ENCODE measurements at regions not wholly inside any gene's neighbourhood (a gene's known extent, or its start where the extent isn't known, plus 50 kb on each side); places are given as distances from the start of the nearest gene placed in this dataset.
"Not testable (repeated sequence)": the region's sequence is repeated elsewhere in the genome, so short reads cannot be mapped to it uniquely, and the experiment has no call there.

GRCh38 chr6:86715676-86716075 is 221.7 kb upstream of the HTR1E start:
- Mint-ChIP-seq H3K27me3 (ENCODE audit: low read depth, poor library complexity) (no peaks in the 10 kb centered on the region), H3K4me3 (no peak overlapping the region), H3K4me1 (no peaks in the 10 kb centered on the region), H3K9me3 (no peaks in the 10 kb centered on the region), H3K27ac (no peak overlapping the region), H3K36me3 (ENCODE audit: low read depth) (no peaks in the 10 kb centered on the region)
- no peak for DNase-seq
- TF ChIP-seq CTCF (IDR thresholded peaks at IDR 0.05), result no peak

- Mint-ChIP-seq H3K9me3 (no peaks in the 10 kb centered on the region), H3K27me3 (ENCODE audit: low read depth, poor library complexity) (no peaks in the 10 kb centered on the region), H3K36me3 (ENCODE audit: low read depth) (no peaks in the 10 kb centered on the region), H3K4me3 (no peak overlapping the region), H3K27ac (no peak overlapping the region), H3K4me1 (no peaks in the 10 kb centered on the region)
- TF ChIP-seq CTCF (IDR thresholded peaks at IDR 0.05), result no peak
- no peak for DNase-seq
These were observed 225.3 kb upstream of the HTR1E start for GRCh38 chr6:86712039-86712438.

- Mint-ChIP-seq H3K27me3 (ENCODE audit: low read depth, poor library complexity) (peaks cover 3% of the 10 kb centered on the region), H3K9me3 (no peaks in the 10 kb centered on the region), H3K4me1 (no peaks in the 10 kb centered on the region), H3K36me3 (ENCODE audit: low read depth) (no peaks in the 10 kb centered on the region), H3K4me3 (no peak overlapping the region), H3K27ac (no peak overlapping the region)
- no peak for TF ChIP-seq CTCF (IDR thresholded peaks at IDR 0.05)
- DNase-seq, result no peak
These were observed 229.7 kb upstream of the HTR1E start for GRCh38 chr6:86707545-86708120.

DNA sequence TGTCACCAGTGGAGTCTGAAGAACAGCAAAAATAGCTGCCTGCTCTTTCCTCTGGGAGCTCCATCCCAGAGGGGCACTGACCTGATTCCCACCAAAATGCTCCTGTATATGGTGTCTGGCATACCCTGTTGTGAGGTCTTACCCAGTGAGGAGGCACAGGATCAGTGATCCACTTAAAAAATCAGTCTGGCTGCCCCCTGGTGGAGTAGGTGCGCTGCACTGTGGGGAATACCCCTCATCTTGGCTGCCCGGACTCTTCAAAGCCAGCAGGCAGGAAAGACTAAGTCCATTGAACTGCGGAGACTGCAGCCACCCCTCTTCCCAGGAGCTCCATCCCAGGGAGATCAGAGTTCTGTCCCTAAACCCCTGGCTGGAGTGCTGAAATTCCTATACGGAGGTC is 230.9 kb upstream of the HTR1E start:
- no peak overlapping the region for H3K4me3 Mint-ChIP-seq
- no peaks in the 10 kb centered on the region for H3K9me3 Mint-ChIP-seq
- peaks cover 3% of the 10 kb centered on the region for H3K27me3 Mint-ChIP-seq (ENCODE audit: low read depth, poor library complexity)
- no peaks in the 10 kb centered on the region for H3K36me3 Mint-ChIP-seq (ENCODE audit: low read depth)
- DNase-seq, result peak; percentile 21
- H3K4me1 Mint-ChIP-seq, result no peaks in the 10 kb centered on the region
- H3K27ac Mint-ChIP-seq, result no peak overlapping the region
- TF ChIP-seq CTCF (IDR thresholded peaks at IDR 0.05), result peak; percentile 5

- not testable (repeated sequence) for H3K4me1 Mint-ChIP-seq; H3K4me3 Mint-ChIP-seq; H3K27ac Mint-ChIP-seq; H3K27me3 Mint-ChIP-seq (ENCODE audit: low read depth, poor library complexity); DNase-seq; H3K9me3 Mint-ChIP-seq; H3K36me3 Mint-ChIP-seq (ENCODE audit: low read depth)
These were observed 236.1 kb upstream of the HTR1E start for GRCh38 chr6:86701228-86701627.

DNA sequence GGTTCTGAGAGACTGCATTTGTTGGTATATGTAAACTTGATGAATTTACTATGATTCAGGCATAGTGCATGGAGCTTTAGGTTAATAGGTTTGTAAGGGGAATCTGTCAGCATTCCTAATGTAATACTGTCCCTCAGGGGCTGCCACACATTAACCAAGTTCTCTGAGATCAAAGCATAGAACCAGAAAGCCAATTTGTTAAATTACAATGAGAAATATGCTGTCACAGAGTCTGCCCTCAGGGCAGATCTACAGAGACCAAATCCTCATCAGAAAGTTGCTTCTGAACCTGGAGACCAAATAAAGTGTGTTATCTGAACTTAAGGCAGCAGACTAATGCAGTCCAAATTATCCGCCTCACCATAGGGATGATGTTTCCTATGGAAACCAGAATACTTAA is 250.8 kb upstream of the HTR1E start:
- Mint-ChIP-seq H3K36me3 (ENCODE audit: low read depth) (no peaks in the 10 kb centered on the region), H3K9me3 (peaks cover 4% of the 10 kb centered on the region), H3K27ac (no peak overlapping the region), H3K4me1 (no peaks in the 10 kb centered on the region), H3K27me3 (ENCODE audit: low read depth, poor library complexity) (no peaks in the 10 kb centered on the region), H3K4me3 (no peak overlapping the region)
- no peak for TF ChIP-seq CTCF (IDR thresholded peaks at IDR 0.05)
- no peak for DNase-seq
